ENCODE measurements at regions not wholly inside any gene's neighbourhood (a gene's known extent, or its start where the extent isn't known, plus 50 kb on each side); places are given as distances from the start of the nearest gene placed in this dataset.

DNA sequence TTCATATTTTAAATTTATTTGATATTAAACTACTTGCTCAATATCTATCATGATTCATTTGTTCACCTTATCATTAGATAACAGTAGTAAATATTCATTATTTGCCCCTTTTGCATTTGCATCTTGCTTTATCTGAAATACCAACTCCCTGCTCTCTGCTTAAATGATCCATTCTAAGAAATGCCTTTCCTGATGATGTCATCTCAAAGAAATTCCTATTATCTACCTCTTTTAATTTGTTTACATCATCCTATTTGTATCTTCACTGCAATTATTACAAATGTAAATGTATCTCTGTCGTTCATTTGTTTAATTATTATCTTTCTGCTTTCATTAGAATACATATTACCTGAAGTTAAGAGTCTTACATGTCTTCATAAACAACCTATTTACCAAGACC is 549.9 kb downstream of the CBLN2 start:
- Mint-ChIP-seq H3K36me3 (no peaks in the 10 kb centered on the region), H3K9me3 (peaks cover 4% of the 10 kb centered on the region), H3K27me3 (no peaks in the 10 kb centered on the region), H3K4me1 (no peaks in the 10 kb centered on the region), H3K4me3 (no peak overlapping the region), H3K27ac (no peak overlapping the region)
- no peak for DNase-seq

DNA sequence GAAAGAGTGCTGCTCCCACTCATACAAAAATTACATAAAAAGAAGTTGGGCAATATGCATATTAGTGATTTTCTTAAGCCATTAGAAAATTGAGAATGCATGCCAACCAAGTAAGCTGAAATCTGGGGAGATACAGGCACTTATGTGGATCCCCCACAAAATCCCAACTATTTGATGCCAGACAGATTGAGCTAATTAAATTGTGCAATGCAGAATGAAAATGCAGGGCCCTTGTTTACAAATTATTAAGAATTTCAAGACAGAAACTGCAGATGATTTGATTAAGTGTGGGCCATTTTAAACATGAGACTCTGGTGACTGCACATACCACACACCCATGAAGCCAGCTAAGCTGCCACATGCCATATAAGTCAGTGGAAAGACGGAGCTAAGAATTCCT is 554.5 kb downstream of the CBLN2 start:
- Mint-ChIP-seq H3K4me1 (no peaks in the 10 kb centered on the region), H3K36me3 (no peaks in the 10 kb centered on the region), H3K27me3 (no peaks in the 10 kb centered on the region), H3K9me3 (no peaks in the 10 kb centered on the region), H3K27ac (no peak overlapping the region), H3K4me3 (no peak overlapping the region)
- DNase-seq, result no peak

DNA sequence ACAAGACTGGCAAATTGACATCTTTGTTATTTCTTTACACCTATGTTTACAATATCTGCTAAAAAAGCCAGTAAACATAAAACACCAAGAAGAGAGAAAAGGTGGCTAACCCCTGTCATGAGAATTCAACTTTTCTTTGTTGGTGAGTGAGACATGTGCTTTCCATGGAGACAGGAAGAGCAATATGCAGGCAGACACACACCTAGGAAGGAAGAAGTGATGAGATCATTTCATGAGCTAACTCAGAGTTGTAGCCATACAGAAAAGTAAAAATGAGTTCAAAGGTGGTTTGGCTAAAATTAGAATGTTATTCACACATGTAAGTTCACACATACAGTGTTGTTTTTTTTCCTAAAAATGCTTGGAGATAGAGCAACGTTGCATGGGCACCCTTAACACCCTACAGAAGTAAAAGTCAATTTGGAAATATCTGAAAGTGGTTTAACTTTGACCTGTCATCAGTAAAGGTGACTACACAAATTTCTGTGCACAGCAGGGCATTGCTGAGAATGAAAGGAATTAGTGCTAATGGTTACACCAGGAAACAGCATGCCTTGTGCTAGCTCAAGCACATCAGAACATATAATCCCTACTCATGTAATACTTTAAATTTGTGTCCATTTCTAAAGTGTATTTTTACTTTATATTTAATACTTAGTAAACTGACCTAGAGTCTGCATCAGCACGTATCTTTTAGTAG is 557.6 kb downstream of the CBLN2 start:
- H3K4me1 Mint-ChIP-seq, result no peaks in the 10 kb centered on the region
- H3K27me3 Mint-ChIP-seq, result no peaks in the 10 kb centered on the region
- no peaks in the 10 kb centered on the region for H3K36me3 Mint-ChIP-seq
- no peak for DNase-seq
- peaks cover 3% of the 10 kb centered on the region for H3K9me3 Mint-ChIP-seq
- H3K4me3 Mint-ChIP-seq, result no peak overlapping the region
- H3K27ac Mint-ChIP-seq, result no peak overlapping the region

DNA sequence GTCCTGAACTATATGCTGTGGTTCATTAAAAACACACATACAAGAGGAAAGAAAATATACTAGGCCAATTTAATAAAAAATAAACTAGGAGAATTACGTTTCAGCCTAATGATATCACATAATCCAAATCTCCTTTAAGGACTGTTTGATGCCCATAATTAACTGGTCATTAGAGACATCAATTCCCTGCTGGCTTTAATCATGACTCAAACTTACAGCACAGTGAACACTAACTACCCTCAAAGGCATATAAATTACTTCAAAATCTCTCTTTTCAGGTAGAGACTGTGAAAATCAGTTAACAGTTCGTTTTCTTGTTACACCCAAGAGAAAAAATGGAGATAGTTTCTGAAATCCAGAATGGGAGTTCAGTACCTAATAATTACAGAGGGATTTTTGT is 567.4 kb downstream of the CBLN2 start:
- Mint-ChIP-seq H3K4me3 (no peak overlapping the region), H3K4me1 (no peaks in the 10 kb centered on the region), H3K36me3 (no peaks in the 10 kb centered on the region), H3K27ac (no peak overlapping the region), H3K27me3 (no peaks in the 10 kb centered on the region), H3K9me3 (no peaks in the 10 kb centered on the region)
- no peak for DNase-seq

DNA sequence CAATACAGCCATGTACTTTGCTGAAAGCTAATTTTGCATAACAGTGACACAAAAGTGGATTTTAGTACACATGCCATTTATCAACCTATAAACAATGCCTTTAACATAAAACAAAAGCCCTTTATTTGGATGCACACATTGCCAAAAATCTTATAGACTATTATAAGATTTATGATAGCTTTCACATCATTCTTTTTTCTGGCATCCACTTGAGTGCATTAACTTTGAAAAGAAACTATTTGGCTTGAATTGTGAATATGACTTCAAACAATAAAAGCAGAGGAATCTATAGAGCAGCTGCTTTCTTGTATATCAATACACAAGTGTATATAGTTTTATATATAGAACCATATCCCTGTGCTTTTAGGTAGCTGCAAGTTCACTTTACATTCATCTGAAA is 577.4 kb downstream of the CBLN2 start:
- Mint-ChIP-seq H3K27me3 (no peaks in the 10 kb centered on the region), H3K9me3 (peaks cover 9% of the 10 kb centered on the region), H3K36me3 (no peaks in the 10 kb centered on the region), H3K4me1 (no peaks in the 10 kb centered on the region), H3K4me3 (no peak overlapping the region), H3K27ac (no peak overlapping the region)
- DNase-seq, result no peak

DNA sequence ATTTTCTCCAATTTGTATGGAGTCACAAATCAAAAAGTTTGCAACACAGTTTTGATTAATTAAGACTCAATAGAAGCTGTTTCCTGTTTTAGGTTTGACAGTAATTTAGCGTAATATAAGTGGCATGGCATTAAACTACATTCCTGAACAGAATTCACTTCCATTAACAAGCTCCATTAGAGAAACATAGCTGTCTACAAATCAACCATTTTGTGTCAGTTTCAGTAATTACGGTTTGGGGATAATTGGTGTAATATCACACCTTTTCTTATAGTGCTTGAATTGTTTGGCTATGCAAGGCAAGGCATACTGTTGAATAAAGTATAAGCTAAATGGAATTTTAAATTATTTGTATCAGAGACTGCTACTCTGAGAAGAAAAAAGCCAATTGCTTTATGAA is 585.5 kb downstream of the CBLN2 start:
- H3K9me3 Mint-ChIP-seq, result peaks cover 2% of the 10 kb centered on the region
- H3K4me3 Mint-ChIP-seq, result no peak overlapping the region
- no peak overlapping the region for H3K27ac Mint-ChIP-seq
- H3K4me1 Mint-ChIP-seq, result no peaks in the 10 kb centered on the region
- DNase-seq, result no peak
- no peaks in the 10 kb centered on the region for H3K36me3 Mint-ChIP-seq
- no peaks in the 10 kb centered on the region for H3K27me3 Mint-ChIP-seq

DNA sequence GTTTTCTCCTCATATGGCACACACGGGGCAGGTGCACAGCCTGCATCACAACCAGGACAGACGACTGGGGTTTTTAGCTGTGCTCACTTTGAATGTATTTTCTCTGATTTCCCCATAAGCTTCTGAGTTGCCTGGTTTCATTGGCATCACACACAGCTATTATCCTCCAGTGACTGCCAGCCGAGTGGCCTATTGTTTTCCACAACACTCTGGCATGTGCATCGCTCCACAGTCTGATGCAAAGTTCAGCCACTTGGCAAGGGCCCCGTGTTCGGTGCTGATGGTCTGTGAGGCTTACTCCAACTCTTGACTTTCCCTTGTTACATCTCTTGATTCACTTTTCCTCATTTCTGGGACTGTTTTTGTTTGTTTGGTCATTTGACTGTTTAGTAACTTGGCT is 593.1 kb downstream of the CBLN2 start:
- Mint-ChIP-seq H3K27ac (no peak overlapping the region), H3K4me1 (no peaks in the 10 kb centered on the region), H3K4me3 (no peak overlapping the region), H3K27me3 (no peaks in the 10 kb centered on the region), H3K36me3 (no peaks in the 10 kb centered on the region), H3K9me3 (no peaks in the 10 kb centered on the region)
- no peak for DNase-seq

DNA sequence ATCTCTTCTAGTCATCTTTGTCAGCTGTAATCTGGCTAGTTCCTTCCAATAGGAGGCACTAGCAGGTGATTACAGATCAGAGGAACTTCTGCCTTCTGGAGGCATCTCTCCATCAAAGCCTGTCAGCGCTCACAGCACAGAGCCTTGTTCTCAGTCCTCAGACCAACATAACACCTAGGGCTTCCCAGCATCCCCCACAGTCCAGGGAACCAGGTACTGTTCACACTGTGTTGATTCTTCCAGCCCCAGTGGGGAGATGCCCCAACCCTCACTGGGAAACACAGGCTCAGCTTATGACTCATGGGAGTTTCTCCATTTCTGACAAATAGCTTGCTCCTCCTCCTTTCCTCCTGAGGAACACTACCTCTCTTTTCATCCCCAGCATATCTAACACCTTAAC is 601.7 kb downstream of the CBLN2 start:
- H3K9me3 Mint-ChIP-seq, result no peaks in the 10 kb centered on the region
- no peaks in the 10 kb centered on the region for H3K36me3 Mint-ChIP-seq
- H3K27me3 Mint-ChIP-seq, result no peaks in the 10 kb centered on the region
- no peak overlapping the region for H3K4me3 Mint-ChIP-seq
- no peaks in the 10 kb centered on the region for H3K4me1 Mint-ChIP-seq
- no peak overlapping the region for H3K27ac Mint-ChIP-seq
- DNase-seq, result no peak

DNA sequence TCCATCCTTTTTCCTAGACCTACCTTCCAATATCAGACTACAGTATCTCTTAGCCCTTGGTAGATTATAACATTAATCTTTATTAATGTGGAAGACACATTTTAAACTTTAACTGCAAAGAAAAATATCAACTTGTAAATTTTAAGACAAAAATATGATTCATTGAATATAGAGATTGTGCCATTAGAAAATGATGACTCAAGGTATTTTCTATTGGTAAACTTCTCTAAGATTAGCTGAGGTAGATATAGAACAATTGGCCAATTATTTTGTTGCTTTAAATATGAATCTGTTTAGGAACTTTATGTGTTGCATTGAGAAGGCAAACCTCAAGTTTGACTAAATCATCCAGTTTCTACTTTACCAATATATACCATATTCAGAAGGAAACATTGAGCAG is 604.7 kb downstream of the CBLN2 start:
- H3K4me3 Mint-ChIP-seq, result no peak overlapping the region
- no peaks in the 10 kb centered on the region for H3K27me3 Mint-ChIP-seq
- H3K36me3 Mint-ChIP-seq, result no peaks in the 10 kb centered on the region
- H3K27ac Mint-ChIP-seq, result no peak overlapping the region
- peaks cover 1% of the 10 kb centered on the region for H3K9me3 Mint-ChIP-seq
- DNase-seq, result no peak
- no peaks in the 10 kb centered on the region for H3K4me1 Mint-ChIP-seq

DNA sequence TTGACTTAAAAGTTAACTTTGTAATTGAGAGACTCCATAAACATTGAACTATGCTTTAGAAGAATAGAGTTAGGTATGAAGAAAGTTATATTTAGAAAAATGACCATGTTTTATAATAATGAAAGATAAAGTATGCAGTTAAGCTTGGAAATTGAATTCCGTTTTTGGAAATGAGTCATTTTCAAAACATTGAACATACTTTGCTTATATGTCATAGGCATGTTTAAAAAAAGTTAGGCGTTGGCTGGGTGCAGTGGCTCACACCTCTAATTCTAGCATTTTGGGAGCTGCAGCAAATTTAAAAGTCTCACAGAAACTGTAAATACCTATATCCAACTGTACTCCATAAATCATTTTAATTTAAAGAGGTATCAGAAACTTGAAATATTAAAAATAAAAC is 607.4 kb downstream of the CBLN2 start:
- Mint-ChIP-seq H3K27me3 (no peaks in the 10 kb centered on the region), H3K36me3 (no peaks in the 10 kb centered on the region), H3K4me1 (no peaks in the 10 kb centered on the region), H3K4me3 (no peak overlapping the region), H3K9me3 (peaks cover 1% of the 10 kb centered on the region), H3K27ac (no peak overlapping the region)
- no peak for DNase-seq

DNA sequence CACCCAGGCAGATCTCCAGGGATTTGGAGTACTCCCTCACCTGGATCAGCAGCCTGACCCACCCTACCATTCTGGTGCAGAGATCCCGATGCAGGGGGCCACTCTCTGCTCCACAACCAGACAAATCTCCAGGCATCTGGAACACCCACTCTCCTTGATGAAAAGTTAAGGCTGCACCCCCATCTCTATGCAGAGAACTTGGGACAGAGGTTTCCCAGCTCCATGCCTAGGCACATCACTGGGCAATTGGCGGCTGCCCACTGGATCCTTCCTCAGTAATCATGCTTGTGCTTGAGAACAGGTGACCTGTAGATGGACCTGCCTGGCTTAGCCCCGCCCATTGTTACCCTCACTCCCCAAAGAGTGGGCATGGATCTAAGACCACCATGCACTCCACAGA is 624.9 kb downstream of the CBLN2 start:
- Mint-ChIP-seq H3K36me3 (peaks cover 4% of the 10 kb centered on the region), H3K27ac (no peak overlapping the region), H3K27me3 (peaks cover 8% of the 10 kb centered on the region), H3K4me1 (no peaks in the 10 kb centered on the region), H3K4me3 (no peak overlapping the region), H3K9me3 (peaks cover 20% of the 10 kb centered on the region)
- no peak for DNase-seq

DNA sequence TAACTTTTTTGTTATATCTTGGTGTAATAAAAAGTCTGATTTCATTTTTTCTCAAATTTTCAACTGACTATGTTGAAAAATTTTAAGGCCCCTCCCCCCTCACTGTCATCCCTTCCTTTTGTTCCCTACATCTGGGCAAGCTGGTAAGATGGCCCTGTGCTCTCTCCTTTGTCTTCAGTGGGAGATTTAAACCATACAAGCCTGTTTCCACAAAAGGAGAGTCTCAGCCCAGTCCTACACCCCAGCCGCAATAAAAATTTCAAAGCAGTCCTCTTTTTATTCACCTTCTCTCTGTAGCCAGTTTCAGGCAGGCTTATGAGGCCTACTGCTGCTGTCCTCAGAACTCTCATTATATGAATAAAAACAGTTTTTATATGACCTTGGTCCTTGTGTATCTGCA is 630.5 kb downstream of the CBLN2 start:
- Mint-ChIP-seq H3K27me3 (no peaks in the 10 kb centered on the region), H3K4me1 (no peaks in the 10 kb centered on the region), H3K4me3 (no peak overlapping the region), H3K27ac (no peak overlapping the region), H3K36me3 (peaks cover 2% of the 10 kb centered on the region), H3K9me3 (no peaks in the 10 kb centered on the region)
- DNase-seq, result no peak

DNA sequence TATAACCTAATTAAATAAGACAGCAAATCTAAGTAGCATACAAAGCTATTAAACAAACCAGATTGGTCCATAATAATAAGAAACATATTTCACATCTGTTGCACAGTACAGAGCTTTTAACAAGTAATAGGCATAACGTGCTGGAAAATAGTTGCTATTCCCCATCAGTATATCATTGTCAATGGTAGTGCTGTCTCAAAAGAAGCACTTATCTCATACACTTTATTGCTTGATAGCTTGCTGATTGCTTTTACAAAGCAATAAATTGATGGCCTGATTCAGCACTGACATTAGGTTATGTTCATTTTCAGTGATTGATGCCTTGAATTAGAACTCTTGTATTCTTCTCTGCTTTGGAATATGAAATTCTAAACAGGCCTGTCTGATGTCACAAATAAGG is 641.7 kb downstream of the CBLN2 start:
- DNase-seq, result no peak
- H3K9me3 Mint-ChIP-seq, result no peaks in the 10 kb centered on the region
- no peaks in the 10 kb centered on the region for H3K4me1 Mint-ChIP-seq
- H3K36me3 Mint-ChIP-seq, result no peaks in the 10 kb centered on the region
- H3K27me3 Mint-ChIP-seq, result no peaks in the 10 kb centered on the region
- no peak overlapping the region for H3K4me3 Mint-ChIP-seq
- no peak overlapping the region for H3K27ac Mint-ChIP-seq

DNA sequence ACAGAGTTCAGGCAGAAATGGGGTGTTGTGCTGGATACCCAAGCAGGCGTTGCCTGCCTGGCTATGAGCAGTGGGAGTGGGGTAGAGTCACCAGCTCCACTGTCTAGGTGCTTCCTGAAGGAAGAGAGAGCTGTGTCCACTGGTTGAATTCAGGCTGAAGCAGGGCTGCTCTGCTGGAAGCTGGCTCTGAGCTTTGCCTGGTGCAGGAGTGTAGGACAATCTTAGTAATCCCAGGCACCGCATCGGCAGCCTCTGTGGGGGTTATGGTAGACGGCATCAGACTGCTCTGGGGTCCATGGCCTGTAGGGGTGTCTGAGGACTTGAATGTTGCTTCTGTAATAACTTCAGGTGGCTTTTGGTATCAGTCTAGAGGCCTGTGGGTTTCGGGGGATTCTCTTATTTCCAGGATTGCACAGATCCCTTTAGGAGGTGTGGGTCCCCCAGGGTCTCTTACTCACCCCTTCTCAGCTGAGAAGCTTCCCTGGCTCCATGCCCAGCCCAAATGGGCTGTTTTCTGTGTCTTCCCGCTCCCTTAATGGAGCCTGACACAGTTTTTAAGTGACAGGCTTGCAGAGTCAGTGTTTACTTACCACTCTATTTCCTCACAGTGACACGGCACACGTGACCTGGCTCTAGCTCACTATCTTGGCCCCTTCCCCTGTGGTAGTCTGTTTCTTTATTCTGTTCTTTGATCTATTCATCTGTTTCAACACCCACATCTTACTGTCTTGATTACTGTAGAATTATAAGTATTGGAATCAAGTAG is 644.3 kb downstream of the CBLN2 start:
- Mint-ChIP-seq H3K36me3 (no peaks in the 10 kb centered on the region), H3K4me3 (no peak overlapping the region), H3K9me3 (no peaks in the 10 kb centered on the region), H3K4me1 (no peaks in the 10 kb centered on the region), H3K27ac (no peak overlapping the region), H3K27me3 (no peaks in the 10 kb centered on the region)
- DNase-seq, result no peak

DNA sequence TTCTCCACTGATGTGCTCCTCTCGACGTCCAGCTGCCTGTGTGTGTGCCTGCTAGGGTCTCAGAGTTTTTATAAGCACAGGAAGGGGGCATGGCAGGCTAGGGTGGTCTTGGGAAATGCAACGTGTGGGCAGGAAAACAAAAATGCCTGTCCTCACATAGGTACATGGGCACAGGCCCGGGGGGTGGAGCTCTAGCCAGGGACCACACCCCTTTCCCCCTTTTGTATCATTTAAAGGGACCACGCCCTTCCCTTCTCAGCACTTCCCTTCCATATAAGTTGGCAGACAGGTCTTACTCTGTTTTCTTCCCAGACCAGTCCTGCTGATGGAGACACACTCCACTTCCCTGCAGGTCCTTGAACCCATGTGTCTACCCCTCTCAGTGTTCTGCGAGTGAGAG is 645.0 kb downstream of the CBLN2 start:
- H3K4me3 Mint-ChIP-seq, result no peak overlapping the region
- H3K36me3 Mint-ChIP-seq, result no peaks in the 10 kb centered on the region
- H3K27me3 Mint-ChIP-seq, result no peaks in the 10 kb centered on the region
- no peaks in the 10 kb centered on the region for H3K4me1 Mint-ChIP-seq
- no peak overlapping the region for H3K27ac Mint-ChIP-seq
- no peaks in the 10 kb centered on the region for H3K9me3 Mint-ChIP-seq
- no peak for DNase-seq

DNA sequence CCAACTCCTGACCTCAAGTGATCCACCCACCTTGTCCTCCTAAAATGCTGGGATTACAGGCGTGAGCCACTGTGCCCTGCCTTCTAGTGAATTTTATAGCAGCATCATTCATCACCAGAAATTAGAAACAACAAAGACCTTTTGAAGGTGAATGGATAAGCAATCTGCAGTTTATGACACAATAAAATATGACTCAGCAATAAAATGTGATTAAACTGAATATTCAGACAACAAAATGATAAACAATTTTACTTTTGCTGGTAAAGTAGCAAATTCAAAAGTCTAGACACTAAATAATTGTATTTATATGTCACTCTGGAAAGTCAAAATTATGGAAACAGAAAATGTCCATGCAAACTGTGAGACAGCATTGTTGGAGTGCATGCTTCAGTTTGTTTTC is 656.6 kb downstream of the CBLN2 start:
- H3K4me1 Mint-ChIP-seq, result no peaks in the 10 kb centered on the region
- no peak overlapping the region for H3K4me3 Mint-ChIP-seq
- peaks cover 4% of the 10 kb centered on the region for H3K9me3 Mint-ChIP-seq
- H3K27ac Mint-ChIP-seq, result no peak overlapping the region
- no peak for DNase-seq
- no peaks in the 10 kb centered on the region for H3K36me3 Mint-ChIP-seq
- H3K27me3 Mint-ChIP-seq, result no peaks in the 10 kb centered on the region
